ENCODE measurements at regions not wholly inside any gene's neighbourhood (a gene's known extent, or its start where the extent isn't known, plus 50 kb on each side); places are given as distances from the start of the nearest gene placed in this dataset.

DNA sequence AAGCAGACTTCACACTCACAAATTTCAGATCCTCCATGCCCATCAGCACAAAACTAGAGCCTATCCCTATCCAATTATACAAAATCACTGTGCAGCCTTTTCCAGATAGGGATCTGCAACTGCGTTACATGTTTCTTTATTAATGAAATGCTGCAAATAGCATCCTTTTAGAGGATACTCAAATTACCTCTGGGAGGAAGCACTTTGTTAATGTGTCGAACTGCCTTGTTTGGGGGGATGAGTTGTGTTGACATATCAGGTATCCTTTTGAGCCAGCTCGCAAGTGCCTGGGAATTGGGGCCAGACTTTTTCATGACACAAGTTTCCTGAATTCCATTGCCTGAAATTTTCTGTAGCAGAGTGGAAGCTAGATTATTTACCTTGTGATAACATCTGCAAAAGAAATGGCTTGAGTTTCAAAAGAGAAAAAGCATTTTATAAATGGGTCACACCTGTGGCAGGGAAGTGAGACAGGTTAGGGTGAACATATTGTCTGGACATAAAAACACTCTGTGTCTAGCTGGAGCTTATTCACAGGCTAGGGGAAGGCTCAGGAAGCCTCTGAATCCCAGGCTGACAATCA is 299.1 kb upstream of the MTNR1B start:
- TF ChIP-seq, protein P1, sequence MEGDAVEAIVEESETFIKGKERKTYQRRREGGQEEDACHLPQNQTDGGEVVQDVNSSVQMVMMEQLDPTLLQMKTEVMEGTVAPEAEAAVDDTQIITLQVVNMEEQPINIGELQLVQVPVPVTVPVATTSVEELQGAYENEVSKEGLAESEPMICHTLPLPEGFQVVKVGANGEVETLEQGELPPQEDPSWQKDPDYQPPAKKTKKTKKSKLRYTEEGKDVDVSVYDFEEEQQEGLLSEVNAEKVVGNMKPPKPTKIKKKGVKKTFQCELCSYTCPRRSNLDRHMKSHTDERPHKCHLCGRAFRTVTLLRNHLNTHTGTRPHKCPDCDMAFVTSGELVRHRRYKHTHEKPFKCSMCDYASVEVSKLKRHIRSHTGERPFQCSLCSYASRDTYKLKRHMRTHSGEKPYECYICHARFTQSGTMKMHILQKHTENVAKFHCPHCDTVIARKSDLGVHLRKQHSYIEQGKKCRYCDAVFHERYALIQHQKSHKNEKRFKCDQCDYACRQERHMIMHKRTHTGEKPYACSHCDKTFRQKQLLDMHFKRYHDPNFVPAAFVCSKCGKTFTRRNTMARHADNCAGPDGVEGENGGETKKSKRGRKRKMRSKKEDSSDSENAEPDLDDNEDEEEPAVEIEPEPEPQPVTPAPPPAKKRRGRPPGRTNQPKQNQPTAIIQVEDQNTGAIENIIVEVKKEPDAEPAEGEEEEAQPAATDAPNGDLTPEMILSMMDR (IDR thresholded peaks at IDR 0.05) = no peak
- TF ChIP-seq EZH2 (IDR thresholded peaks at IDR 0.05) (no peak), EZH2phosphoT487 (IDR thresholded peaks at IDR 0.05) (no peak)
